Suprapubic skin (tissue), 3 donors: ENCODE measurements at regions not wholly inside any gene's neighbourhood (a gene's known extent, or its start where the extent isn't known, plus 50 kb on each side); places are given as distances from the start of the nearest gene placed in this dataset.

Source experiments
- CTCF ChIP-seq, 2 donors: fragments of 200-600 bp in 1 of 2; fragments of 450-650 bp in 1 of 2; sonication (generic) in 1 of 2; IDR thresholded peaks; one replicate each; pipeline ENCODE4 v1.5.1; 2016 to 2019; ENCODE audit warnings: antibody characterized with exemption in 2 of 2, mild to moderate bottlenecking in 1 of 2, moderate library complexity in 1 of 2
- POLR2A ChIP-seq, 2 donors: fragments of 450-650 bp; IDR thresholded peaks; one replicate each; pipeline ENCODE4 v1.6.1; 2017; ENCODE audit warnings: antibody characterized with exemption in 2 of 2, mild to moderate bottlenecking in 2 of 2, moderate library complexity in 2 of 2

- TF ChIP-seq CTCF (IDR thresholded peaks at IDR 0.05): no peak
- no peak for TF ChIP-seq POLR2A (IDR thresholded peaks at IDR 0.05)
Observed at GRCh38 chr5:15159606-15160005, 288.0 kb upstream of the ANKH start.
